Lower lobe of right lung (tissue), 2 donors: ENCODE measurements at regions not wholly inside any gene's neighbourhood (a gene's known extent, or its start where the extent isn't known, plus 50 kb on each side); places are given as distances from the start of the nearest gene placed in this dataset.

Experiments used
- ATAC-seq, 2 donors: fragments of 200-7000 bp; cut with Tn5 transposase; one replicate each; pipeline ENCODE4 v1.9.1; 2020 to 2022; ENCODE audit warnings: mild to moderate bottlenecking in 2 of 2, moderate library complexity in 2 of 2
- DNase-seq: peaks from one replicate; pipeline ENCODE4 v3.0.0-alpha.2; 2020
- H3K27ac ChIP-seq: fragments of 200-600 bp; one replicate; pipeline ENCODE4 v1.8.0; 2022
- H3K27me3 ChIP-seq: fragments of 200-600 bp; one replicate; pipeline ENCODE4 v1.8.0; 2022; ENCODE audit warnings: low read depth
- H3K36me3 ChIP-seq: fragments of 200-600 bp; one replicate; pipeline ENCODE4 v1.8.0; 2022; ENCODE audit warnings: mild to moderate bottlenecking
- H3K4me1 ChIP-seq: fragments of 200-600 bp; one replicate; pipeline ENCODE4 v1.8.0; 2022
- H3K4me3 ChIP-seq: fragments of 200-600 bp; one replicate; pipeline ENCODE4 v1.8.0; 2022; ENCODE audit warnings: mild to moderate bottlenecking
- H3K9me3 ChIP-seq: fragments of 200-600 bp; one replicate; pipeline ENCODE4 v1.8.0; 2022
- CTCF ChIP-seq: fragments of 200-600 bp; IDR thresholded peaks from one replicate; pipeline ENCODE4 v1.8.0; 2022; ENCODE audit warnings: antibody characterized with exemption, mild to moderate bottlenecking
- intact Hi-C: fragments of 100-400 bp; cut with DNase I; formaldehyde crosslinking; loops from one replicate; pipeline ENCODE4 v1.11.0; 2022
- donor health status: DM: no; HTN: yes; CAD: no; lungs with severe emphysema.

GRCh38 chr16:79765901-79766394 lies 165.4 kb upstream of the MAF start:
- Histone ChIP-seq H3K27ac (no peak overlapping the region), H3K27me3 (no peaks in the 10 kb centered on the region), H3K36me3 (no peaks in the 10 kb centered on the region), H3K4me3 (no peak overlapping the region), H3K4me1 (peaks cover 24% of the 10 kb centered on the region), H3K9me3 (no peaks in the 10 kb centered on the region)
- intact Hi-C loops: no loop called here
- no peak for DNase-seq
- no peak for ATAC-seq
- no peak for TF ChIP-seq CTCF

- ATAC-seq (no peak), DNase-seq (no peak)
- peaks cover 23% of the 10 kb centered on the region for H3K4me1 ChIP-seq
- no peak overlapping the region for H3K4me3 ChIP-seq
- H3K36me3 ChIP-seq: no peaks in the 10 kb centered on the region
- no peaks in the 10 kb centered on the region for H3K27me3 ChIP-seq
- H3K9me3 ChIP-seq: no peaks in the 10 kb centered on the region
- H3K27ac ChIP-seq: no peak overlapping the region
- TF ChIP-seq CTCF: no peak
- intact Hi-C loops: no loop called here
Observed at GRCh38 chr16:79765431-79765830, 164.9 kb upstream of the MAF start.

- ATAC-seq (no peak), DNase-seq (no peak)
- Histone ChIP-seq H3K27me3 (no peaks in the 10 kb centered on the region), H3K4me3 (no peak overlapping the region), H3K27ac (no peak overlapping the region), H3K4me1 (peaks cover 20% of the 10 kb centered on the region), H3K36me3 (no peaks in the 10 kb centered on the region), H3K9me3 (no peaks in the 10 kb centered on the region)
- no peak for TF ChIP-seq CTCF
- intact Hi-C loops: no loop called here
Observed at GRCh38 chr16:79764415-79765110, 164.0 kb upstream of the MAF start.

- DNase-seq (no peak), ATAC-seq (no peak)
- H3K4me1 ChIP-seq: no peaks in the 10 kb centered on the region
- TF ChIP-seq CTCF: no peak
- no peaks in the 10 kb centered on the region for H3K9me3 ChIP-seq
- H3K4me3 ChIP-seq: no peak overlapping the region
- no peaks in the 10 kb centered on the region for H3K27me3 ChIP-seq
- intact Hi-C loops: no loop called here
- no peaks in the 10 kb centered on the region for H3K36me3 ChIP-seq
- H3K27ac ChIP-seq: no peak overlapping the region
Observed at GRCh38 chr16:79762217-79762616, 161.7 kb upstream of the MAF start.

GRCh38 chr16:79758615-79759346 lies 158.2 kb upstream of the MAF start:
- Histone ChIP-seq H3K27me3 (no peaks in the 10 kb centered on the region), H3K4me1 (no peaks in the 10 kb centered on the region), H3K36me3 (no peaks in the 10 kb centered on the region), H3K9me3 (no peaks in the 10 kb centered on the region), H3K27ac (no peak overlapping the region), H3K4me3 (no peak overlapping the region)
- DNase-seq: no peak
- intact Hi-C loops: no loop called here
- no peak for ATAC-seq
- TF ChIP-seq CTCF: no peak
